ENCODE measurements at regions not wholly inside any gene's neighbourhood (a gene's known extent, or its start where the extent isn't known, plus 50 kb on each side); places are given as distances from the start of the nearest gene placed in this dataset.

DNA sequence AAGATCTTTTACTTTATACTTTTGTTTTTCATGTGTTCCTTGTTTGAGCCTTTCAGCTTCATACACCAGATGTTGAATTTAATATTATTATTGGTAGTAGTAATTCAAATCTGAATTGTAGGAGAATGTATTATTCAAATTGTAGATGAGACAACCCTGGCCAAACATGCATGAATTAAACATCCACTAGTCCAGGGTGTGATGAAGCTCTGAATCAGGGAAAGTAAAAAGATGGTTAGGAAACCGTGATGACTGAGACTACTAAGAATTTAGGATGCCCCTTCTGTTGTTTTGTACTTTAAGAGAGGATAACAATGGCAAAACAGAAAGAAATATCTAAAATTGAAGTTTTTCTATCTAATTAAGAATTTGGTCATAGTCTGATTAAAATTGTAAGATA, 227.8 kb upstream of the CDH2 start:
- TF ChIP-seq SIX5 (IDR thresholded peaks at IDR 0.05; ENCODE audit: low read depth, low read length, severe bottlenecking) (no peak), TCF12 (IDR thresholded peaks at IDR 0.05; ENCODE audit: low read depth, low read length) (no peak), SMC3 (IDR thresholded peaks at IDR 0.05; ENCODE audit: borderline replicate concordance, low read length) (no peak), MEF2A (IDR thresholded peaks at IDR 0.05; ENCODE audit: insufficient read depth, low read depth, low read length) (no peak), FOS (IDR thresholded peaks at IDR 0.05; ENCODE audit: borderline replicate concordance, extremely low read depth, insufficient read length) (no peak), CBFB (IDR thresholded peaks at IDR 0.05; ENCODE audit: low read depth) (no peak), JUNB (IDR thresholded peaks at IDR 0.05) (no peak), PAX8 (IDR thresholded peaks at IDR 0.05) (no peak)
- TF ChIP-seq, protein P1, sequence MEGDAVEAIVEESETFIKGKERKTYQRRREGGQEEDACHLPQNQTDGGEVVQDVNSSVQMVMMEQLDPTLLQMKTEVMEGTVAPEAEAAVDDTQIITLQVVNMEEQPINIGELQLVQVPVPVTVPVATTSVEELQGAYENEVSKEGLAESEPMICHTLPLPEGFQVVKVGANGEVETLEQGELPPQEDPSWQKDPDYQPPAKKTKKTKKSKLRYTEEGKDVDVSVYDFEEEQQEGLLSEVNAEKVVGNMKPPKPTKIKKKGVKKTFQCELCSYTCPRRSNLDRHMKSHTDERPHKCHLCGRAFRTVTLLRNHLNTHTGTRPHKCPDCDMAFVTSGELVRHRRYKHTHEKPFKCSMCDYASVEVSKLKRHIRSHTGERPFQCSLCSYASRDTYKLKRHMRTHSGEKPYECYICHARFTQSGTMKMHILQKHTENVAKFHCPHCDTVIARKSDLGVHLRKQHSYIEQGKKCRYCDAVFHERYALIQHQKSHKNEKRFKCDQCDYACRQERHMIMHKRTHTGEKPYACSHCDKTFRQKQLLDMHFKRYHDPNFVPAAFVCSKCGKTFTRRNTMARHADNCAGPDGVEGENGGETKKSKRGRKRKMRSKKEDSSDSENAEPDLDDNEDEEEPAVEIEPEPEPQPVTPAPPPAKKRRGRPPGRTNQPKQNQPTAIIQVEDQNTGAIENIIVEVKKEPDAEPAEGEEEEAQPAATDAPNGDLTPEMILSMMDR (IDR thresholded peaks at IDR 0.05 in 2 of 3, conservative IDR thresholded peaks at IDR 0.05 in 1 of 3; ENCODE audit: control insufficient read depth in 2 of 3, extremely low read depth in 1 of 3, insufficient read depth in 1 of 3, low read depth in 3 of 3, low read length in 3 of 3): no peak
